DMS 273 treated with DMSO at 0.1 percent for 48 hours (cell line): ENCODE measurements at regions not wholly inside any gene's neighbourhood (a gene's known extent, or its start where the extent isn't known, plus 50 kb on each side); places are given as distances from the start of the nearest gene placed in this dataset.
A peak's percentile ranks its signal among the peaks of the same experiment; 100 is the strongest.
"Not testable (repeated sequence)": the region's sequence is repeated elsewhere in the genome, so short reads cannot be mapped to it uniquely, and the experiment has no call there.

Source experiments
- DNase-seq: peaks from one replicate; lab custom pipeline; 2025; lab: John Stamatoyannopoulos, UW

DNA sequence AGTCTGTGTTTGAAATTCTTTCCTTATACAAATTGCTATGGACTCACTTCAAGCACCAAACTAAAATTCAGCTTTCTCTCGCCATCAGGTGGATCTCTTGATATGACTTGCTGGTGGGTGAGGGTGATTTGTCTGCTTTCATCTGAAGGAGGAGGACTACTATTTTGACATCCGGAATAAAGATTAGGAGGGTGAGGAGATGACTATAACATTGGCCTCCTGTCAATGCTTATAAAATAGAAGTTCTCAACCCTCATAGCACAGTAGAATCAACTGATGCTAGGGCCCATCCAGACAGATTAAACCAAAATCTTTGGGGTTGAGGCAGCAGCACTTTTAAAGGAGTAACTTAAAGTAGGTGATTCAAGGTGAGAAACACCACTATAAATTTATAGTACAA, 120.4 kb upstream of the DNAJC10 start:
- DNase-seq = no peak

DNA sequence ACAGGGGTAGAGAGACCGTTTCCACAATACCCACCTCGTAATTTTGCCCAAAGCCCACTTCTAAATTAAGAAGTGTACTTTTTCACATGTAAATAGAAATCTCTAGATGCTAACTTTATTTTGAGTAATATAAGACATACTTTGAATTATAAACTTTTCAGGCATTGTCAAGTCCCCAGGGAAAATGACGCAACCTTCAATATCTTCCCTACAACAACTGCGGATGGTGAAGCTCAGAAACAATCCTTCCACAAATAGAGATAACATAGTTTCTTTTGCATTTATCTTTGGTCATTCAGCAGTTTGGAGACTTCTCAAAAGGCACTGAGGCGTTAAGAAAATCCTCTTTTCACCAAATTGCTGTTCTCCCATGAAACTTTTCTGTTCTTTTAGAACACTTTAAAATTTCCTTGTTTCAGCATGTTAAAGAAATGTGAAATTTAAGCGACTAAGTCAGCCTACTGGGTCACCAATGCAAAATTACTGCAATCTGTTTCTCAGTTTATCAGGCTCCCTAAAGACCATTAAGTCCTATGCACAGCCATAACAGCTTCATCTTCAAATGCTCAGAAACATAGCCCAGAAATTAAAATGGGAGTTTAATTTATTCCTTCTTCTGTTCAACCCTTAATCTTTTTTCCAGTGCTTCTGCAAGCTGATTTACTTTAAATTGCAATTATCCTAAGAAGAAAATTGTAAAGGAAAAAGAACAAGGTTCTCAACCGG, 118.3 kb upstream of the DNAJC10 start:
- no peak for DNase-seq

DNA sequence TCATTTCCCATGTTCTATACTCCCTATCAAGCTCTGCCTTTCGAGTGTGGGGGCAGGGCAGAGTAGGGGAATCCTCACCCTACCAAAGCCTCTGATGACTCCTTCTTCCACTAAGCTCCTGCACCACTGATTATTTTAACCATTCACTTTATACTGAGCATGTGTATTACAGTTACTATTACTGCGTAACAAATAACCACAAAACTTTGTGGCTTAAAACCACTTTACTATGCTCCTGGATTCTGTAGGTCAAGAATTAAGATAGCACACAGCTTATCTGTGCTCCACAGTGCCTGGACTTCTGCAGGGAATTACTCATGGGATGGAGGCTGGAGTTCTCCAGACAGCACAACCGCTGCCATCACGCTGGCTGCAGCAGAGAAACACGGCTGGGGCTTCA, 117.4 kb upstream of the DNAJC10 start:
- no peak for DNase-seq

DNA sequence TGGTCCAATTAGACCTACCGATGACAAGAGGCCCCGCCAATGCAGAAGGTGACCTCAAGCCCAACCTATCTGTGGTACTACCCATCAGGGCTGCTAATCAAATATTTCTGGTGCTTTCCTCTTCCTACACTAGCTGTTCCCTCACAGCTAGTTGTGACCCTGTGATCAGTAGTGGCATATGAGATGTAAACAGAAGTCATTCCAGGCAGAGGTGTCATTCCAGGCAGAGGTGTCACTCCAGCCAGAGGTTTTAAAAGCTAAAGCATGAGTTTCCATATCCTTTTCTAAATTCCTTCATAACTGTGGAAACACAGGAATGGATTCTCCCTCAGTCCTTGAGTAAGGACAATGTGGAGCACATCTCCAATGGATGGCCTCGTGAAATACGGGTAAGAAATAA, 110.9 kb upstream of the DNAJC10 start:
- no peak for DNase-seq

DNA sequence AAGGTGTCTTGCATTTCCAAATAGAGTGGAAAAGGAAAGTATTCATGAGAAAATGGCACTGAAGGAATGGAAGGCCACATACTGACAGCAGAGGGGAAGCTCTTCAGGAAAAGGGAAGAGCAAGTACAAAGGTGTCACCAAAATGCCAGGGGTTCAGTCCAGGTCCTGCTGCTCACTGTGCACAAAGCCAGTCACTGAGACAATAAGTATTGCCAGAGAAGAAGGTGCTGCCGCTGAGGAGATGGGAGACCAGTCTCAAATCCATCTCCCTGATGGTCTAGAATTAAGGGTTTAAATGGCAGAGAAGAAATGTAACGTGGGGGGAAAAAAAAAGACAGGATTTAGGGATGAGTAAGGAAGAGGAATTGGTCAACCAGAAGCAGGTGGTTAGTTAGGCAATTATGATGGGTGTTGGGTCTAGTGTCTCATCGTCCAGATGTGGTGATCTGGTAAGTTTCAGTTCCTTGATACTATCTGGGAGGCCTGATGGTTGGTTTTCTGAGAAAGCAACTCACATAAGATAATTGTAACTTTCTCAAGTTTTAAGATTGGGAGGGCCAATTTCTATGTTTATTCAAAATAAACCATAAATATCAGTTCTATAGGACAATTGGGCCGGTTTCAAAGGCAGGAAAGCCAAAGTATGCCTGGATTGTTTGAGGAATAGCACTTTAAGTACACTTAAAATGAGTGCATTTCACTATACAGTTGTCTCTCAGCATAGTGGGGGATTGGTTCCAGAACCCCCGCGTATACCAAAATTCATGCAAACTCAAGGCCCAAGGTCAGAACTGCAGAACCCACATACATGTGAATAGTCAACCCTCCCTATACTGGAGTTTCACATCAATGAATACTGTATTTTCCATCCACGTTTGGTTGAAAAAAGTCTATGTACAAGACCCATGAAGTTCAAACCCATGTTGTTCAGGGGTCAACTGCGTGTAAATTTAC, 109.1 kb upstream of the DNAJC10 start:
- DNase-seq = no peak

GRCh38 chr2:182608181-182608845, 107.7 kb upstream of the DNAJC10 start:
- DNase-seq = no peak

DNA sequence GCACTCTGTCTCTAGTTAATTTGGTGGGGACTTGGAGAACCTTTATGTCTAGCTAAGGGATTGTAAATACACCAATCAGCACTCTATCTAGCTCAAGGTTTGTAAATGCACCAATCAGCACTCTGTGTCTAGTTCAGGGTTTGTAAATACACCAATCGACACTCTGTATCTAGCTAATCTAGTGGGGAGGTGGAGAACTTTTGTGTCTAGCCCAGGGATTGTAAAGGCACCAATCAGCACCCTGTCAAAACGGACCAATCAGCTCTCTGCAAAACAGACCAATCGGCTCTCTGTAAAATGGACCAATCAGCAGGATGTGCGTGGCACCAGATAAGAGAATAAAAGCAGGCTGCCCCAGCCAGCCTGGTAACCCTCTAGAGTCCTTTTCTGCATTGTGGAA, 107.1 kb upstream of the DNAJC10 start:
- DNase-seq = not testable (repeated sequence)

DNA sequence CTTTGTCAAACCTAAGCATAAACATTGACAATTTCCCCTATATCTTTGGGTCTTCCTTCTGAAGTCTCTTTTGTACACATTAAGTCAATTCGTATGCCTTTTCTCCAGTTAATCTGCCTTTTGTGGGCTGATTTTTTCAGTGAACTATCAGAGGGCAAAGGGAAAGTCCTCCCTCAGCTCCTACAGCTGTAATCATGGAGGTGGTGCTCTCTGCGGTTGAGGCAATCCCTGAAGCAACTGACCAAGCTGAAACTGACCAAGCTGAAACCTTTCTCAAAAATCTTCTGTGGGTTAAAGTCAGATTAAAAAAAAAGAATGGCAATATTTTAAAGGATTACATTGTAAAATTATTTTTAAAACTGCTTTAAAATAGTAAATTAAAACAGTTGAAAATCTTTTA, 105.8 kb upstream of the DNAJC10 start:
- DNase-seq = no peak

GRCh38 chr2:182611009-182611408, 105.0 kb upstream of the DNAJC10 start:
- no peak for DNase-seq

- no peak for DNase-seq
These were observed 101.0 kb upstream of the DNAJC10 start for GRCh38 chr2:182615036-182615435.

DNA sequence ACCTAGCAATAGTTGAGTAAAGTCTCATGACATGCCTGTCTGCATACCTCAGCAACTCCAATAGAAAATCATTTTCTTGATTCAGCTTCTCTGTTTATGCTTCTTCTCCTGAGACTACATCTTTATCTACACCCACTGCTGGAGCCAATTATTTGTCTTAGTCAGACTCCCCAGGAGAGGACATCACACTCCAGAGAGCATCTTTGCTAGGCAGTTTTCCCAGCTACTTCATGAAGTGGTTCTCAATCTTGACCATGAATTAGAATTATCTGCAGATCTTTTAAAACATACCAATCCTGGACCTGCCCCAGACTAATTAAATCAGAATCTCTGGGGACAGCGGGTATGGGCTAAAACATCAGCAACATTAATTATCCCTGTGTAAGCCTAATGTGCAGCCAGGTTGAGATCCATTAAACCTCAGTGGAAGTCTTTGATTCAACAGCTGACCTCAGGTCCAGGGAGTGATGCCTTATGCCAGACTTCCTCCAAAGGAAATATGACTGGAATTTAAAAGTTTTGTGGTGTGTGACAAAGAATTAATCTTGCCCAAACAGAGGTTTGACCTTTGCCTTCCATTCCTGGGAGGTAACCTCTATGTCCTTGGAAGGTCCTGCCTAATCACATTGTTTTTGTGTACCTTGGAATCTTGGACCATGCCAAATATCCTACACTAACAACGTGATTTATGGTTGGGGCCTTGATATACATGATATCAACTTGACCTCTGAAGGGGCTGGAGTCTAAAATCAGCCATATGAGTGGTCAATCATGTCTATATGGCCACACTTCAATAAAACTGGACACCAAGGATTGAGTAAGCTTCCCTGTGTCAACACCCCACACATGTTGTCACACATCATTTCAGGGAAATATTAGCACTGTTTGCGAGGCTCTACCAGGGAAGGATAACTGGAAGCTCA, 99.3 kb upstream of the DNAJC10 start:
- DNase-seq = no peak

- no peak for DNase-seq
These were observed 97.4 kb upstream of the DNAJC10 start for GRCh38 chr2:182618672-182619079.

DNA sequence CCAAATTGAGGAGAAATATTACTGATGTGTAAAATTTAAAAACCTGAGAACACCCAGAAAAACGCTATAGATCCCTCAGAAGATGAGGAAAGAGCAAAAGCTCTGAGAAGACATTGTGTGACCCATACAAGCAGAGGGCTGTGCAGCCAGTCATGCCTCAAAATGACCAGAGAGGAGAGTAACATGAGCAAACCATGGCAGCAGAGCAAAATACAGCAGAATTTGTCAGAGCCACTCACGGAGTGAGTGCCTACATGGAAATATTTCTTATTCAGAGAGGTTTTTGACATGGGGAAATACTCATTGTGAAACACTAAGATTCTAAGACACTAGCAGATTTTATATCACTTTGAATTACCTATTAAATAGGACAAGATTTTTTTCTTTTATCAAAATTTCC, 96.8 kb upstream of the DNAJC10 start:
- DNase-seq = no peak

DNA sequence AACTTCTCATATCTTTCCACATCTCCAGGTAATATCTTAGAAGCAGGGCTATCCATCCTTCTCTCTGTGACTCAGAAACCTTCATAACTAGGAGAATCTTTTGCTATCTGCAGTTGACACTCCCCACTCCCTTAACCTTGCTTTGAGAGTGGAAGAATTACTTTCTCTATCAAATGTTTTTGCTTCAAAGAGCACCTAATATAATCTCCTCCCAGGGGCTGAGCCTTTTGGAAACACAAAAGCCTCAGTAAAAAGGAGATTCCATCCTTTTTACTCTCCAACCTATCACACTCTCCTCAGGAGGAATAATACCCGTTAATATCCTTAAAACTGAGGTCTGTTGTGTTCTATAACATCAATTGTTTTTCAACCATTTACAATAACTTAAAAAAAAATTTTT, 94.9 kb upstream of the DNAJC10 start:
- DNase-seq = no peak

DNA sequence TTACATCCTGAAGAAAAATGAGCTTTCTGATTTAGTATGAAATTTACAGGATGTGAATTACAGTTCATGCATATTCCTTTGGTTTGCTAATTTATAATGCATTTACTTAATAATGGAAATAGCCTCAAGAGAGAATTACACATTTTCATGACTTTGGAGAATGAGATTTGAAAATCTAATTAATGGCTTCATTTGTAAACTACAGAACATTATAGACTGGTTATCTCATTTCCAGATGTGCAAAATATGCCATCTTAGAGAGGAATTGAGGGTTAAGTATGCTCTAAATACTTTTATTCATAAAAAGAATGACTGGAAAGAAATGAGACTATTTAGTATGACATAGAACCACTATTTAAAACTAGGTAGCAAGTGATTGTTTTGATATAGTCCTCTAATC, 94.2 kb upstream of the DNAJC10 start:
- DNase-seq = no peak

DNA sequence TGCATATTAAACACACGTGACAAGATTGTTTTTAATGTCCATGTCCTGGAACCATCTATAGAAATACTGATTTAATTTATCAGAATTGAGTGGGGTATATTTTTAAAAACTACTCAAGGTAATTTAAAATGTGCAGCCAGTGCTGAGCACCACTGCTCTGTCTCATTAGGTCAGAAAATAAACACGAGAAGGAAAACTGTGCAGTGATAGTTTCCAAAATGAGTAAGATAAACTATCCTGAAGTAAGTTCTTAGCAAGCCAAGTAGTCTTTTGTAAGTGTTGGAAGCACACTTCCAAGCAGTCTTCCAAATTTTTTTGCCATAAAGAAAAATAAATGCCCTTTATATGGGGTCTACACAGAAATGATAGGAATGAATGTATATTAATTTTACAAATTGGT, 93.8 kb upstream of the DNAJC10 start:
- DNase-seq = no peak

DNA sequence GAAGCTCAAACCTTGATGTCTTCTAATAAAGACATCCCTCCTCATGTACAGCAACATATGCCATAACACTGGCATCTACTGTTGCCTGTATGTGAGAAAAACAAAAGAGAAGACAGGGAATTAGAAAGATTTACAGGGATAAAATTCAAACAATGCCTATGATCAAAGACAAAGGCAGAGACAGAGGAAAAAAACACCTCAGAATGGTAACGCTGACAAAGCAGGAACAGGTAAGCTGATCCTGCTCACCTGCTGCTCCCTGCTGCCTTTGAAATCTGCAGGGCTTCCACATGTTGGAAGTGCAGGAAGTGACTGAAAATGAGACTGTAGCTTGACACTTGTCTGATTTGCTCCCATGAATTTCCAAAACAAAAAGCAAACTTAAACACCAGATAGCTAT, 90.2 kb upstream of the DNAJC10 start:
- DNase-seq = no peak

- peak; percentile 38 for DNase-seq
These were observed 87.1 kb upstream of the DNAJC10 start for GRCh38 chr2:182628916-182629315.

DNA sequence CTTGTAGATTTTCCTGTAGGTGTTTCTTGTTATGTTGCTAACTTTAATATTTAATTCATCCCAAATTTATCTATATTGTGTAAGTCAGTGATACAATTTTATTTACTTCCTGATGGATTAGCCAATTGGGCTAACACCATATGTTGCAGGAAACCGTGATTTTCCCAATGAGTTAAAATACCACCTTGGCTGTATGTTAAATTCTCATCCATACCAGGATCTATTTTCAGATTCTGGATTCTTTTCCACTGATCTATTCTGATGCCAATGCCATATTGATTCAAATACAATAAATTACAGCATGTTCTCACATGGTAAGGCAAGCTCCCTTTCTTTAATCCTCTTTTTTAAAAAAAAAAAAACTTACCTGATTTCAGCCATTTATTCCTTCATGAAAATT, 85.8 kb upstream of the DNAJC10 start:
- DNase-seq = no peak

DNA sequence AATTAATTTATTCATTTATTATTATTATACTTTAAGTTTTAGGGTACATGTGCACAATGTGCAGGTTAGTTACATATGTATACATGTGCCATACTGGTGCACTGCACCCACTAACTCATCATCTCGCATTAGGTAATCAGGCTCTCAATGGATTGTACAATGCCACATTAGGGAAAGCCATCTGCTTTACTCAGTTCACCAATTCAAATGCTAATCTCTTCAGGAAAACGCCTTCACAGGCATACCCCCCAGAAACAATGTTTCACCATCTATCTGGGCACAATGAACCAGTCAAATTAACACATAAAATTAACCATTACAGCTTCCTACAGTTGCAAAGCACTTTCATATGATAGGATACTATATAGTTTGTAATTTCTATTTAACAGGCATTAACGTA, 84.8 kb upstream of the DNAJC10 start:
- no peak for DNase-seq

GRCh38 chr2:182634386-182634785, 81.7 kb upstream of the DNAJC10 start:
- no peak for DNase-seq

GRCh38 chr2:182636699-182637098, 79.4 kb upstream of the DNAJC10 start:
- no peak for DNase-seq
